Loucy (cell line): ENCODE measurements at regions not wholly inside any gene's neighbourhood (a gene's known extent, or its start where the extent isn't known, plus 50 kb on each side); places are given as distances from the start of the nearest gene placed in this dataset.

Experiments used
- H2AFZ ChIP-seq: fragments of 200-600 bp; sonication (generic); 2 replicates; pipeline ENCODE4 v1.6.0; 2016; ENCODE audit warnings: antibody characterized with exemption, mild to moderate bottlenecking, low read length, moderate library complexity
- H3F3A ChIP-seq: fragments of 200-600 bp; 2 replicates; pipeline ENCODE4 v1.6.0; 2016; ENCODE audit warnings: antibody characterized with exemption, low read depth, mild to moderate bottlenecking
- H3K27me3 ChIP-seq: fragments of 200-600 bp; sonication (generic); 2 replicates; pipeline ENCODE4 v1.6.1; 2014; ENCODE audit warnings: low read length, mild to moderate bottlenecking; ENCODE audit not compliant: insufficient read depth, poor library complexity, severe bottlenecking
- H3K36me3 ChIP-seq: fragments of 200-600 bp; sonication (generic); 2 replicates; pipeline ENCODE4 v1.6.1; 2016; ENCODE audit warnings: low read length; ENCODE audit not compliant: insufficient read depth
- H3K4me1 ChIP-seq: fragments of 200-600 bp; sonication (generic); 2 replicates; pipeline ENCODE4 v1.5.1; 2014; ENCODE audit warnings: low read length, mild to moderate bottlenecking; ENCODE audit not compliant: insufficient read depth, poor library complexity, severe bottlenecking
- H3K4me2 ChIP-seq: fragments of 200-600 bp; sonication (generic); 2 replicates; pipeline ENCODE4 v1.6.0; 2014; ENCODE audit warnings: antibody characterized with exemption, low read length, low read depth, mild to moderate bottlenecking; ENCODE audit not compliant: poor library complexity, severe bottlenecking
- H3K4me3 ChIP-seq: fragments of 200-600 bp; sonication (generic); 2 replicates; pipeline ENCODE4 v1.5.1; 2014; ENCODE audit warnings: low read length, mild to moderate bottlenecking, mixed read lengths; ENCODE audit not compliant: poor library complexity, severe bottlenecking
- H3K79me2 ChIP-seq: fragments of 200-600 bp; sonication (generic); 2 replicates; pipeline ENCODE4 v1.6.1; 2014; ENCODE audit warnings: low read length; ENCODE audit not compliant: insufficient read depth
- H3K9ac ChIP-seq: fragments of 200-600 bp; sonication (generic); 2 replicates; pipeline ENCODE4 v1.6.0; 2014; ENCODE audit warnings: mild to moderate bottlenecking, low read depth, low read length, moderate library complexity; ENCODE audit not compliant: poor library complexity, severe bottlenecking
- H3K9me2 ChIP-seq: fragments of 200-600 bp; sonication (generic); replicated peaks from 2 replicates; pipeline ENCODE4 v1.6.1; 2016; ENCODE audit warnings: low read depth, low read length, mixed read lengths
- H3K9me3 ChIP-seq: fragments of 200-600 bp; sonication (generic); 2 replicates; pipeline ENCODE4 v1.6.1; 2014; ENCODE audit warnings: mild to moderate bottlenecking, antibody characterized with exemption, low read length, low read depth; ENCODE audit not compliant: insufficient read depth
- H4K20me1 ChIP-seq: fragments of 200-600 bp; sonication (generic); 2 replicates; pipeline ENCODE4 v1.6.0; 2014; ENCODE audit warnings: antibody characterized with exemption, low read length, mild to moderate bottlenecking; ENCODE audit not compliant: insufficient read depth, poor library complexity, severe bottlenecking
- CTCF ChIP-seq: fragments of 200-600 bp; sonication (generic); conservative IDR thresholded peaks from 2 replicates; pipeline ENCODE4 v1.5.1; 2014; ENCODE audit warnings: mild to moderate bottlenecking, antibody characterized with exemption, low read length
- EZH2phosphoT487 ChIP-seq: fragments of 200-600 bp; IDR thresholded peaks from 2 replicates; pipeline ENCODE4 v1.6.1; 2018; ENCODE audit warnings: antibody characterized with exemption, mild to moderate bottlenecking, moderate library complexity, borderline replicate concordance

GRCh38 chr6:82017288-82017687 lies 230.3 kb downstream of the IBTK start:
- TF ChIP-seq EZH2phosphoT487, result no peak
- TF ChIP-seq CTCF, result no peak
- Histone ChIP-seq H3K4me1 (peaks cover 16% of the 10 kb centered on the region), H3K27me3 (no peaks in the 10 kb centered on the region), H3K4me2 (peak overlapping the region; percentile 15), H4K20me1 (no peaks in the 10 kb centered on the region), H3K4me3 (no peak overlapping the region), H3K9me3 (no peaks in the 10 kb centered on the region), H3K9ac (no peak overlapping the region), H3K79me2 (peaks cover 9% of the 10 kb centered on the region; the same call in 1 of the 2 replicates), H2AFZ (peak overlapping the region; percentile 41; the same call in 1 of the 2 replicates), H3K36me3 (no peaks in the 10 kb centered on the region), H3K9me2 (no peaks in the 10 kb centered on the region), H3F3A (no peaks in the 10 kb centered on the region)

DNA sequence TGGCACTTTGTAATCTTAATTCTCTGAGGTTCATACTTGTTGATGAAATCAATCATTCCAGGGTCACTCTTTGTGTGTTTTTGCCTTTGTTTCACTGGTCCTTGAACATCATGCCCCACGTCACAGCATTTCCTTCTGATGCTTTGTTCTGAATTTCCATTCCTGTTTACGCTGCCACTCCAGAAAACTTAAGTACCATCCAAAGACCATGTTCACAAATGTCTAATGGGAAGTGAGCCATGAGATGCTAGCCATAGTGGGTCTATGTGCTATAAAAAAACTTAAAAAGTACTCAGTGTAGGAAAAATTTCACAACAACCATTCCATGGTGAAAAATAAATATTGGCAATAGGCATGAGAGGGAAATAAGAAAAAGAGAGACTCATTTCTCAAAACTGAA lies 232.0 kb downstream of the IBTK start:
- no peak overlapping the region for H3K9ac ChIP-seq
- H3K36me3 ChIP-seq, result no peaks in the 10 kb centered on the region
- TF ChIP-seq EZH2phosphoT487 (no peak), CTCF (no peak)
- H3F3A ChIP-seq, result no peaks in the 10 kb centered on the region
- H3K9me3 ChIP-seq, result no peaks in the 10 kb centered on the region
- H3K4me2 ChIP-seq, result no peak overlapping the region
- H3K4me3 ChIP-seq, result no peak overlapping the region
- H3K27me3 ChIP-seq, result no peaks in the 10 kb centered on the region
- peaks cover 9% of the 10 kb centered on the region; the same call in 1 of the 2 replicates for H3K79me2 ChIP-seq
- no peaks in the 10 kb centered on the region for H3K9me2 ChIP-seq
- H4K20me1 ChIP-seq, result no peaks in the 10 kb centered on the region
- no peak overlapping the region; the same call in 1 of the 2 replicates for H2AFZ ChIP-seq
- H3K4me1 ChIP-seq, result peaks cover 16% of the 10 kb centered on the region

DNA sequence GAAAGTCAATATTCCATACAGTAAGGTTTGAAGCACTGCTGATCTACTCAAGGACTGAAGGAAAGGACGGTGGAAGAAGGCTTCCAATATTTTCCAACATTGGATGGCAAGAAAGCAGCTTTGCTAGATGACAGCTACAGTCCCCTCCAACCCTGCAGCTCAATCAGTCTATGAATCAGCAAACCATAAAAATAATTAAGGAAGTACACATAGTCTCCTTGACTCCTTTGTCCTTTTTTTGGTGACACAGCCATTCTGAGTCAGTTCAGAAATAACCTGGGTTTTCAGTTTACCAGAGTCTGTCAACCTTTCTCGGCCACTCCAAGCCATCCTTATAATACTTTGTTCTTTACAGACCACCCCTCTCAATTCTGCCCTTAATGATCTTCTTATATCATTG lies 232.5 kb downstream of the IBTK start:
- no peaks in the 10 kb centered on the region for H4K20me1 ChIP-seq
- no peaks in the 10 kb centered on the region for H3K9me3 ChIP-seq
- H3K9me2 ChIP-seq, result no peaks in the 10 kb centered on the region
- peaks cover 16% of the 10 kb centered on the region for H3K4me1 ChIP-seq
- no peak for TF ChIP-seq CTCF
- no peak for TF ChIP-seq EZH2phosphoT487
- H3K4me3 ChIP-seq, result no peak overlapping the region
- peaks cover 9% of the 10 kb centered on the region; the same call in 1 of the 2 replicates for H3K79me2 ChIP-seq
- H3K27me3 ChIP-seq, result no peaks in the 10 kb centered on the region
- H2AFZ ChIP-seq, result no peak overlapping the region; the same call in 1 of the 2 replicates
- no peak overlapping the region for H3K4me2 ChIP-seq
- H3K9ac ChIP-seq, result no peak overlapping the region
- H3K36me3 ChIP-seq, result no peaks in the 10 kb centered on the region
- no peaks in the 10 kb centered on the region for H3F3A ChIP-seq
